ENCODE measurements at regions not wholly inside any gene's neighbourhood (a gene's known extent, or its start where the extent isn't known, plus 50 kb on each side); places are given as distances from the start of the nearest gene placed in this dataset.
"Not testable (repeated sequence)": the region's sequence is repeated elsewhere in the genome, so short reads cannot be mapped to it uniquely, and the experiment has no call there.

- DNase-seq, result no peak
Measured at GRCh38 chr11:80720295-80720694, 1279.5 kb upstream of the TENM4 start.

- no peak for DNase-seq
Measured at GRCh38 chr11:80719292-80719646, 1278.4 kb upstream of the TENM4 start.

- DNase-seq, result no peak
Measured at GRCh38 chr11:80718611-80719291, 1277.9 kb upstream of the TENM4 start.

- no peak for DNase-seq
Measured at GRCh38 chr11:80702264-80702663, 1261.4 kb upstream of the TENM4 start.

DNA sequence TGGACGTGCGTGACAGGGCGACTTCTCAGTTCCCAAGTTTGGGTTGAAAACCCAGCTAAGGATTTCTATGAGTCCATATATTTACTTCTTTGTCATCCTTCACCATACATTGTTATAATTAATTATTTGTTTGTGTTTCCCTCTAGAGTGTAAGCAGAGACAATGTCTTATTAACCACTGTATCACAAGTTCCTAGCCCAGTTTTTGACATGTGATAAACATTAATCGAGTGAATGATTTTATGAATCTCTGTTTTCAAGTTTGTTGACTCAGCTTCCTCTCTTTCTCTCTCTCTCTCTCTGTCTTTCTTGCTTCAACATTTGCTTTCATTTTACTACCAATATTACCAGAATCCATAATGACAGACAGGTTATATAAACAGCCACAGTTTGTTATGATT, 1259.6 kb upstream of the TENM4 start:
- DNase-seq, result no peak

GRCh38 chr11:80699406-80700177, 1258.8 kb upstream of the TENM4 start:
- not testable (repeated sequence) for DNase-seq

GRCh38 chr11:80698637-80699036, 1257.8 kb upstream of the TENM4 start:
- no peak for DNase-seq

- DNase-seq, result no peak
Measured at GRCh38 chr11:80694385-80694784, 1253.6 kb upstream of the TENM4 start.

- no peak for DNase-seq
Measured at GRCh38 chr11:80687941-80688340, 1247.1 kb upstream of the TENM4 start.

- no peak for DNase-seq
Measured at GRCh38 chr11:80686889-80687288, 1246.1 kb upstream of the TENM4 start.

- DNase-seq, result no peak
Measured at GRCh38 chr11:80673566-80673965, 1232.7 kb upstream of the TENM4 start.

GRCh38 chr11:80669620-80670019, 1228.8 kb upstream of the TENM4 start:
- DNase-seq, result no peak

- no peak for DNase-seq
Measured at GRCh38 chr11:80668039-80668438, 1227.2 kb upstream of the TENM4 start.

DNA sequence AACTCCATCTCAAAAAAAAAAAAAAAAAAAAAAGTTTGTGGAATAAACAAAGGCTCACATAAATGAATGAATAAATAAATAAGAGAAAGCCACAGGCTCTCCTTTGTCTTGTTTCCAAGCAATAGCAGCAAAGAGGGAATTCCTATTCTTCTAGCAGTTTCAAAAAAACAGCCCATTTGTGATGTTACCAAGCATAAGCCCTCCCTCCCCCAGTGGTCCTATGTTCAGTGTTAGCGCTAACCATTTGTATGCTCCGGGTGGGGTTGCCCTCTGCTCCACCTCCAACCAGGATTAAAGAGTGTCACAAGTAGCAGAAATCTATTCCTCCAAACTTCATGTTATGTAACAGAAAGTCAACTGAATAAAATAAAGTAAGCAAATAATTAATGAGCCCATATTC, 1215.0 kb upstream of the TENM4 start:
- DNase-seq, result no peak

GRCh38 chr11:80650966-80651365, 1210.1 kb upstream of the TENM4 start:
- DNase-seq, result no peak

GRCh38 chr11:80649186-80649585, 1208.4 kb upstream of the TENM4 start:
- DNase-seq, result no peak

- DNase-seq, result no peak
Measured at GRCh38 chr11:80638296-80638695, 1197.5 kb upstream of the TENM4 start.

DNA sequence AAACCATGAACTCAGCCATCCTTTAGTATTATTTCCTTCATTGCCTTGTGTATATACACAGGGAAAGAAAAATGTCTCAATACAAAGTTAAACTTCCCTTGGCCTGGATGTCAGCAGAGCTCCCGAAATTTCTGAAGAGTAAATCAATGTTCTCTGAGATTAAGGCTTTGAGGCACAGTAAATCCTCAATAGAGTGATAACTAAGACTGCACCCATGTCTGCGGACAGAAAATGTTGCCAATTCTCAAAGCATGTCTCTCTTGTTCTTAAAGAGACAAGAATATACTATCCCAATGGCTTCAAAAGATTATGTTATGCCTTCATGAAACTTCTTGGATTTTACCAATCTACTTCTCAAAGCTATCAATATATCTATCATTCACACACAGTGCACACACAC, 1196.7 kb upstream of the TENM4 start:
- DNase-seq, result no peak

GRCh38 chr11:80636999-80637398, 1196.2 kb upstream of the TENM4 start:
- DNase-seq, result no peak

DNA sequence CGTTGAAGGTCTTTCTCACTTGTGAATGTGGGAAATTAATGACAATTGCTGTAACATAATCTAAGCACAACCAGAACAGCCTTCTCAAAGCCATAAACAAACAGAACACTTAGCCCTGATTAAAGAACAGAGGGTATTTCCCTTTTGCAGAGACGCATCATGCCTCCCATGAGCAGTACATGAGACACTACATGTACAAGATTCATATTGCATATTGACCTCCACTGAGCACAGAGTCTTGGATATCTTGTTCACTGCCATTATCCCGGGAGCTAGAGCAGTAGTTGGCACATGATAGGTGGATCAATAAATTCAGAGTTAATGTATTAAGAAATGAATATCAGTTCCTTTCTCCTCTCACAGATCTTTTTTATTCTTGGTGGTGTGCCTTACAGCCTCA, 1194.3 kb upstream of the TENM4 start:
- DNase-seq, result no peak

- no peak for DNase-seq
Measured at GRCh38 chr11:80632691-80633090, 1191.9 kb upstream of the TENM4 start.

DNA sequence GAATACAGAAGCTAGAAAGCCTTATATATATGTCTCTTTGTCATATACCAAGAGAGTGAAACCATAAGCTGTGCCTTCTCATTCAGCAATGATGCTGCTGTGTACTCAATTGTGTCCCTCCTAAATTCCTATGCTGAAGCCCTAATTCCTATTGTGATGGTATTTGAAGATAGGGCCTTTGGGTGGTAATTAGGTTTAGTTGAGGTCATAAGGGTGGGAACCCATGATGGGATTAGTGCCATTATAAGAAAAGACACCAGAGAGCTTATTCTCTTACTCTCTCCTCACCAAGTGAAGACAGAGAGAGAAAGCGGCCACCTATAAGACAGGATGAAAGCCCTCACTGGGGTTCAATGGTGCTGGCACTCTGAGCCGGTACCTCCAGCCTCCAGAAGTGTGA, 1191.3 kb upstream of the TENM4 start:
- no peak for DNase-seq

GRCh38 chr11:80629466-80629865, 1188.6 kb upstream of the TENM4 start:
- DNase-seq, result no peak

GRCh38 chr11:80627364-80627763, 1186.5 kb upstream of the TENM4 start:
- no peak for DNase-seq

DNA sequence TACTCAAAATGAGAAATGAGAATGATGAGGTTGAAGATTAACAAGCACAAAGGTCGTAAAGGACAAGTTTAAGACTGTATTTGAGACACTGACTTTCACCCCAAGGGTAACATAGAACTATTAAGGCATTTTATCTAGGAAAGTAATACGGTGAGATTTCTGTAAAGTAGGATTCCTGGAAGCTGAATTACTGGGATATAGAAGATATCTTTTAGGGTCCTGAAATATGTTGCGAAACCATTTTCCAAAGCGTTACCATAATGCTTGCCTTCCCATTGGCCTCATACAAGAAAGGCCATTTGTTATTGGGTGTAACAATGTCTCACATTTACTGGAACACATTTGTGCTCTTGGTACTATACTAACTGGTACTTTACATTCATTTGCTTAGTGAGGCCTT, 1185.9 kb upstream of the TENM4 start:
- DNase-seq, result no peak

All from activated CD8-positive, alpha-beta memory T cell treated with anti-CD3 and anti-CD28 coated beads, Interleukin-2, amount 50 U/mL, for 4 hours (primary cell).